Liver (tissue), 8 donors: ENCODE measurements at regions not wholly inside any gene's neighbourhood (a gene's known extent, or its start where the extent isn't known, plus 50 kb on each side); places are given as distances from the start of the nearest gene placed in this dataset.

Experiments used
- DNase-seq: peaks from one replicate; pipeline ENCODE4 v3.0.0-alpha.2; 2017; ENCODE audit warnings: low spot score
- H3K27ac ChIP-seq, 2 donors: one replicate each; pipeline ENCODE4 v1.7.0; 2013; ENCODE audit warnings: inconsistent platforms in 2 of 2, low read length in 2 of 2, control low read depth in 1 of 2, low read depth in 1 of 2, mild to moderate bottlenecking in 1 of 2
- H3K27me3 ChIP-seq, 4 donors: one replicate each; pipeline versions ENCODE4 v1.6.1 to v1.7.0; 2013; ENCODE audit warnings: low read length in 3 of 4, inconsistent platforms in 1 of 4, mild to moderate bottlenecking in 1 of 4, moderate library complexity in 1 of 4; ENCODE audit not compliant: control insufficient read depth in 4 of 4, insufficient read depth in 4 of 4
- H3K36me3 ChIP-seq, 4 donors: one replicate each; pipeline versions ENCODE4 v1.6.1 to v1.7.0; 2013; ENCODE audit warnings: low read length in 3 of 4, mild to moderate bottlenecking in 3 of 4, low read depth in 1 of 4, moderate library complexity in 1 of 4; ENCODE audit not compliant: control insufficient read depth in 4 of 4, insufficient read depth in 3 of 4
- H3K4me1 ChIP-seq, 4 donors: one replicate each; pipeline versions ENCODE4 v1.6.1 to v1.7.0; 2013; ENCODE audit warnings: low read length in 3 of 4, mild to moderate bottlenecking in 3 of 4, moderate library complexity in 1 of 4; ENCODE audit not compliant: control insufficient read depth in 4 of 4, insufficient read depth in 4 of 4
- H3K4me3 ChIP-seq, 3 donors: one replicate each; pipeline versions ENCODE4 v1.6.1 to v1.7.0; 2013; ENCODE audit warnings: low read length in 3 of 3, control low read depth in 1 of 3, low read depth in 1 of 3, mild to moderate bottlenecking in 1 of 3
- H3K9ac ChIP-seq, 2 donors: one replicate each; pipeline ENCODE4 v1.7.0; 2013; ENCODE audit warnings: low read length in 2 of 2, mild to moderate bottlenecking in 2 of 2, moderate library complexity in 2 of 2, control low read depth in 1 of 2, low read depth in 1 of 2
- H3K9me3 ChIP-seq, 4 donors: one replicate each; pipeline versions ENCODE4 v1.6.1 to v1.7.0; 2013; ENCODE audit warnings: low read length in 3 of 4; ENCODE audit not compliant: control insufficient read depth in 4 of 4
- ATF3 ChIP-seq: IDR thresholded peaks from 2 replicates; pipeline ENCODE4 v1.6.1; 2016; ENCODE audit warnings: antibody characterized with exemption
- CTCF ChIP-seq: fragments of 150-350 bp; IDR thresholded peaks from 2 replicates; pipeline ENCODE4 v1.5.1; 2017; ENCODE audit warnings: improper control_type of control experiment, low read depth, low read length; ENCODE audit not compliant: missing input control
- EGR1 ChIP-seq, 2 donors: IDR thresholded peaks; 2 replicates each; pipeline ENCODE4 v1.6.1; 2016 to 2018; ENCODE audit warnings: antibody characterized with exemption in 2 of 2, low read depth in 2 of 2
- FOXA1 ChIP-seq: IDR thresholded peaks from 2 replicates; pipeline ENCODE4 v1.6.1; 2016; ENCODE audit warnings: antibody characterized with exemption
- FOXA2 ChIP-seq: IDR thresholded peaks from 2 replicates; pipeline ENCODE4 v1.6.1; 2016; ENCODE audit warnings: antibody characterized with exemption
- GABPA ChIP-seq, 2 donors: IDR thresholded peaks in 1 of 2; conservative IDR thresholded peaks in 1 of 2; 2 replicates each; pipeline ENCODE4 v1.6.1; 2016; ENCODE audit warnings: antibody characterized with exemption in 2 of 2, mild to moderate bottlenecking in 1 of 2, moderate library complexity in 1 of 2
- HNF4A ChIP-seq, 2 donors: conservative IDR thresholded peaks; 2 replicates each; pipeline ENCODE4 v1.6.1; 2016; ENCODE audit warnings: antibody characterized with exemption in 2 of 2, mild to moderate bottlenecking in 2 of 2
- HNF4G ChIP-seq: IDR thresholded peaks from 2 replicates; pipeline ENCODE4 v1.6.1; 2016; ENCODE audit warnings: antibody characterized with exemption
- JUND ChIP-seq, 2 donors: IDR thresholded peaks; 2 replicates each; pipeline ENCODE4 v1.6.1; 2016; ENCODE audit warnings: antibody characterized with exemption in 2 of 2
- MAX ChIP-seq: IDR thresholded peaks from 2 replicates; pipeline ENCODE4 v1.6.1; 2016; ENCODE audit warnings: antibody characterized with exemption
- NR2F2 ChIP-seq: IDR thresholded peaks from 2 replicates; pipeline ENCODE4 v1.6.1; 2016; ENCODE audit warnings: antibody characterized with exemption
- RAD21 ChIP-seq, 2 donors: IDR thresholded peaks; 2 replicates each; pipeline ENCODE4 v1.6.1; 2016; ENCODE audit warnings: antibody characterized with exemption in 2 of 2, mild to moderate bottlenecking in 2 of 2
- REST ChIP-seq: IDR thresholded peaks from 2 replicates; pipeline ENCODE4 v1.6.1; 2016; ENCODE audit warnings: antibody characterized with exemption, mild to moderate bottlenecking
- RXRA ChIP-seq, 2 donors: IDR thresholded peaks; 2 replicates each; pipeline ENCODE4 v1.6.1; 2017 to 2018; ENCODE audit warnings: antibody characterized with exemption in 2 of 2, mild to moderate bottlenecking in 1 of 2
- SP1 ChIP-seq: IDR thresholded peaks from 2 replicates; pipeline ENCODE4 v1.6.1; 2018; ENCODE audit warnings: antibody characterized with exemption, mild to moderate bottlenecking
- TAF1 ChIP-seq: conservative IDR thresholded peaks from 2 replicates; pipeline ENCODE4 v1.6.1; 2016; ENCODE audit warnings: antibody characterized with exemption, mild to moderate bottlenecking
- YY1 ChIP-seq: IDR thresholded peaks from 2 replicates; pipeline ENCODE4 v1.6.1; 2016; ENCODE audit warnings: antibody characterized with exemption, mild to moderate bottlenecking
- ZBTB33 ChIP-seq: IDR thresholded peaks from 2 replicates; pipeline ENCODE4 v1.6.1; 2016; ENCODE audit warnings: antibody characterized with exemption
- WGBS: extraction: QIAGEN DNeasy Blood & Tissue Kit; methylation state at CpG from one replicate; pipeline ENCODE4 v1.1.7; 2013; 5-methylcytosine and 5-hydroxymethylcytosine counted together
- donor health status: healthy.
- donor health status: healthy.
- donor health status: healthy.
- donor health status: healthy.
- donor health status: healthy.

GRCh38 chr19:28700176-28700575, 512.8 kb downstream of the UQCRFS1 start:
- TF ChIP-seq HNF4G (no peak), YY1 (no peak), MAX (no peak), RXRA (IDR thresholded peaks at IDR 0.05) (no peak), ATF3 (no peak), ZBTB33 (no peak), NR2F2 (no peak), SP1 (no peak), JUND (IDR thresholded peaks at IDR 0.05) (no peak), EGR1 (IDR thresholded peaks at IDR 0.05; ENCODE audit: low read depth in 2 of 2) (no peak), FOXA2 (no peak), GABPA (IDR thresholded peaks at IDR 0.05 in 1 of 2, conservative IDR thresholded peaks at IDR 0.05 in 1 of 2) (no peak), FOXA1 (no peak), RAD21 (IDR thresholded peaks at IDR 0.05) (no peak), TAF1 (no peak), HNF4A (conservative IDR thresholded peaks at IDR 0.05) (no peak), REST (no peak)

GRCh38 chr19:28697308-28697707, 515.6 kb downstream of the UQCRFS1 start:
- no peaks in the 10 kb centered on the region for H3K9me3 ChIP-seq
- no peak for TF ChIP-seq CTCF
- TF ChIP-seq HNF4G: no peak
- no peak for TF ChIP-seq JUND (IDR thresholded peaks at IDR 0.05)
- TF ChIP-seq NR2F2: no peak
- no peak for TF ChIP-seq HNF4A (conservative IDR thresholded peaks at IDR 0.05)
- no peak for TF ChIP-seq EGR1 (IDR thresholded peaks at IDR 0.05; ENCODE audit: low read depth in 2 of 2)
- no peak for TF ChIP-seq MAX
- TF ChIP-seq TAF1: no peak
- TF ChIP-seq RAD21 (IDR thresholded peaks at IDR 0.05): no peak
- TF ChIP-seq RXRA (IDR thresholded peaks at IDR 0.05): no peak
- TF ChIP-seq ZBTB33: no peak
- no peak for TF ChIP-seq GABPA (IDR thresholded peaks at IDR 0.05 in 1 of 2, conservative IDR thresholded peaks at IDR 0.05 in 1 of 2)
- no peak for TF ChIP-seq FOXA2
- no peak for TF ChIP-seq ATF3
- no peak for TF ChIP-seq SP1
- peaks cover 0 to 4% (median 0%) of the 10 kb centered on the region in 4 donors for H3K27me3 ChIP-seq
- H3K27ac ChIP-seq: no peak overlapping the region
- H3K4me3 ChIP-seq: no peak overlapping the region
- H3K36me3 ChIP-seq: peaks cover 0 to 1% (median 0%) of the 10 kb centered on the region in 4 donors
- H3K4me1 ChIP-seq: no peaks in the 10 kb centered on the region
- H3K9ac ChIP-seq: no peak overlapping the region
- no peak for DNase-seq
- 76% methylated on average over 1 of the region's 1 CpG for WGBS

More at GRCh38 chr19:28700176-28700575, 512.8 kb downstream of the UQCRFS1 start:
- H3K36me3 ChIP-seq: no peaks in the 10 kb centered on the region
- H3K27me3 ChIP-seq: peaks cover 0 to 8% (median 0%) of the 10 kb centered on the region in 4 donors
- no peak overlapping the region for H3K4me3 ChIP-seq
- DNase-seq: no peak
- no peaks in the 10 kb centered on the region for H3K9me3 ChIP-seq
- H3K4me1 ChIP-seq: no peaks in the 10 kb centered on the region
- 73% methylated on average over 4 of the region's 4 CpGs for WGBS
- H3K9ac ChIP-seq: no peak overlapping the region
- no peak overlapping the region for H3K27ac ChIP-seq
